Upper lobe of left lung (tissue), 6 donors: ENCODE measurements at regions not wholly inside any gene's neighbourhood (a gene's known extent, or its start where the extent isn't known, plus 50 kb on each side); places are given as distances from the start of the nearest gene placed in this dataset.

Source experiments
- ATAC-seq, 2 donors: fragments of 200-7000 bp; cut with Tn5 transposase; one replicate each; pipeline ENCODE4 v1.9.1; 2022; ENCODE audit warnings: mild to moderate bottlenecking in 2 of 2, moderate library complexity in 2 of 2; ENCODE audit not compliant: low FRiP score in 2 of 2
- DNase-seq, 2 donors: peaks; one replicate each; pipeline ENCODE4 v3.0.0-alpha.2; 2019 to 2020
- H3K27ac ChIP-seq, 4 donors: fragments of 200-600 bp; sonication (generic); one replicate each; pipeline ENCODE4 v1.5.1; 2016 to 2019
- H3K27me3 ChIP-seq, 4 donors: fragments of 200-600 bp; sonication (generic); one replicate each; pipeline ENCODE4 v1.5.1; 2017 to 2019
- H3K36me3 ChIP-seq, 4 donors: fragments of 200-600 bp; sonication (generic); one replicate each; pipeline ENCODE4 v1.5.1; 2016 to 2019
- H3K4me1 ChIP-seq, 4 donors: fragments of 200-600 bp; sonication (generic); one replicate each; pipeline ENCODE4 v1.5.1; 2018 to 2019
- H3K4me3 ChIP-seq, 4 donors: fragments of 200-600 bp; sonication (generic); one replicate each; pipeline ENCODE4 v1.5.1; 2017 to 2019; ENCODE audit warnings: mild to moderate bottlenecking in 2 of 4, moderate library complexity in 1 of 4
- H3K9me3 ChIP-seq, 4 donors: fragments of 200-600 bp; sonication (generic); one replicate each; pipeline ENCODE4 v1.5.1; 2018 to 2019
- CTCF ChIP-seq, 6 experiments: fragments of 450-650 bp in 4 of 6; fragments of 200-600 bp in 2 of 6; sonication (generic) in 2 of 6; IDR thresholded peaks; one replicate each; pipeline ENCODE4 v1.5.1; 2016 to 2019; ENCODE audit warnings: antibody characterized with exemption in 6 of 6
- EP300 ChIP-seq, 4 donors: sonication (generic); formaldehyde crosslinking; IDR thresholded peaks; one replicate each; pipeline ENCODE4 v1.5.1; 2017; ENCODE audit warnings: antibody characterized with exemption in 4 of 4, control low read depth in 2 of 4
- POLR2A ChIP-seq, 4 donors: fragments of 450-650 bp; IDR thresholded peaks; one replicate each; pipeline ENCODE4 v1.5.1; 2016 to 2017; ENCODE audit warnings: antibody characterized with exemption in 4 of 4, mild to moderate bottlenecking in 2 of 4
- POLR2AphosphoS5 ChIP-seq, 2 donors: sonication (generic); formaldehyde crosslinking; IDR thresholded peaks; one replicate each; pipeline ENCODE4 v1.5.1; 2017; ENCODE audit warnings: antibody characterized with exemption in 2 of 2
- WGBS, 2 donors: methylation state at CpG; one replicate each; pipeline ENCODE4 v1.1.5; 2017 to 2018; 5-methylcytosine and 5-hydroxymethylcytosine counted together
- donor health status: DM: no; HTN: no; CAD: no; lungs with moderate emphysema.
- donor health status: DM: no; HTN: yes; CAD: no; lungs with severe emphysema.

GRCh38 chr16:63228259-63228658 lies 1192.0 kb upstream of the CDH8 start:
- H3K36me3 ChIP-seq: no peaks in the 10 kb centered on the region
- no peaks in the 10 kb centered on the region for H3K4me1 ChIP-seq
- TF ChIP-seq CTCF (IDR thresholded peaks at IDR 0.05): no peak
- no peak for TF ChIP-seq POLR2AphosphoS5 (IDR thresholded peaks at IDR 0.05)
- TF ChIP-seq EP300 (IDR thresholded peaks at IDR 0.05): no peak
- no peak for TF ChIP-seq POLR2A (IDR thresholded peaks at IDR 0.05)
- DNase-seq (no peak), ATAC-seq (no peak)
- no peak overlapping the region for H3K4me3 ChIP-seq
- H3K27ac ChIP-seq: no peak overlapping the region
- no peaks in the 10 kb centered on the region for H3K27me3 ChIP-seq
- H3K9me3 ChIP-seq: no peaks in the 10 kb centered on the region
- 69 to 84% methylated on average over 2 of the region's 2 CpGs for WGBS, 2 donors

GRCh38 chr16:63223851-63224250 lies 1187.6 kb upstream of the CDH8 start:
- H3K36me3 ChIP-seq: no peaks in the 10 kb centered on the region
- no peak for TF ChIP-seq POLR2A (IDR thresholded peaks at IDR 0.05)
- TF ChIP-seq CTCF (IDR thresholded peaks at IDR 0.05): no peak
- TF ChIP-seq EP300 (IDR thresholded peaks at IDR 0.05): no peak
- TF ChIP-seq POLR2AphosphoS5 (IDR thresholded peaks at IDR 0.05): no peak
- ATAC-seq (no peak), DNase-seq (no peak)
- no peak overlapping the region for H3K4me3 ChIP-seq
- H3K27ac ChIP-seq: no peak overlapping the region
- no peaks in the 10 kb centered on the region for H3K27me3 ChIP-seq
- WGBS, 2 donors: 65 to 86% methylated on average over 1 of the region's 1 CpG
- H3K9me3 ChIP-seq: no peaks in the 10 kb centered on the region
- no peaks in the 10 kb centered on the region for H3K4me1 ChIP-seq

- no peaks in the 10 kb centered on the region for H3K36me3 ChIP-seq
- no peaks in the 10 kb centered on the region for H3K4me1 ChIP-seq
- TF ChIP-seq POLR2A (IDR thresholded peaks at IDR 0.05) (no peak), EP300 (IDR thresholded peaks at IDR 0.05) (no peak), POLR2AphosphoS5 (IDR thresholded peaks at IDR 0.05) (no peak), CTCF (IDR thresholded peaks at IDR 0.05) (no peak)
- no peaks in the 10 kb centered on the region for H3K9me3 ChIP-seq
- H3K27me3 ChIP-seq: no peaks in the 10 kb centered on the region
- 69 to 85% methylated on average over 2 of the region's 2 CpGs for WGBS, 2 donors
- DNase-seq (no peak), ATAC-seq (no peak)
- H3K27ac ChIP-seq: no peak overlapping the region
- H3K4me3 ChIP-seq: no peak overlapping the region
Observed at GRCh38 chr16:63216696-63217423, 1180.6 kb upstream of the CDH8 start.

- H3K4me1 ChIP-seq: no peaks in the 10 kb centered on the region
- no peak for TF ChIP-seq POLR2AphosphoS5 (IDR thresholded peaks at IDR 0.05)
- TF ChIP-seq CTCF (IDR thresholded peaks at IDR 0.05): no peak
- H3K9me3 ChIP-seq: no peaks in the 10 kb centered on the region
- no peak for DNase-seq
- no peak for ATAC-seq
- H3K27ac ChIP-seq: no peak overlapping the region
- H3K27me3 ChIP-seq: no peaks in the 10 kb centered on the region
- no peaks in the 10 kb centered on the region for H3K36me3 ChIP-seq
- H3K4me3 ChIP-seq: no peak overlapping the region
Observed at GRCh38 chr16:63201851-63202250, 1165.6 kb upstream of the CDH8 start.

GRCh38 chr16:63200940-63201339 lies 1164.7 kb upstream of the CDH8 start:
- Histone ChIP-seq H3K27ac (no peak overlapping the region), H3K36me3 (no peaks in the 10 kb centered on the region), H3K4me1 (no peaks in the 10 kb centered on the region), H3K9me3 (no peaks in the 10 kb centered on the region), H3K4me3 (no peak overlapping the region), H3K27me3 (no peaks in the 10 kb centered on the region)
- DNase-seq (no peak), ATAC-seq (peak in 1 of 2 donors; percentile 67)
- 74 to 79% methylated on average over 2 of the region's 2 CpGs for WGBS, 2 donors
- TF ChIP-seq POLR2AphosphoS5 (IDR thresholded peaks at IDR 0.05) (no peak), EP300 (IDR thresholded peaks at IDR 0.05) (no peak), POLR2A (IDR thresholded peaks at IDR 0.05) (no peak), CTCF (IDR thresholded peaks at IDR 0.05) (no peak)
